ENCODE measurements at regions not wholly inside any gene's neighbourhood (a gene's known extent, or its start where the extent isn't known, plus 50 kb on each side); places are given as distances from the start of the nearest gene placed in this dataset.

DNA sequence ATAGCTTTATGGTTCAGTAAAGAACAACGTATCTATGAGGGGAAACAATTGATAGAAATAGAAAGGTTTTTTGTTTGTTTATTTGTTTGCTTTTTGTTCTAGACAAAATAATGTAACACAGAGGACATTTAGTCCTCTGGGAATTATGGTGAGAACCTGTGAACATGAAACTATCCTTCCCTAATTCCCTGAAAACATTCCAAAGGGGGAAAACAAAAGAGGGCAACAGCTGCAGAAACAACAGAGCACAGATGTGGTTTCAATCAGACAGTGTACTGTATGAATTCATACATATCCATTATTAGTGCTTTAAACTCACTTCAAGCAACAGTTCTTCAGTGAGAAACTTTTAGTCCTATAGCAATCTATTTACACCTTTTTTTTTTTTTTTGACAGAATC is 1489.8 kb upstream of the C9orf72 start:
- TF ChIP-seq, protein P1, sequence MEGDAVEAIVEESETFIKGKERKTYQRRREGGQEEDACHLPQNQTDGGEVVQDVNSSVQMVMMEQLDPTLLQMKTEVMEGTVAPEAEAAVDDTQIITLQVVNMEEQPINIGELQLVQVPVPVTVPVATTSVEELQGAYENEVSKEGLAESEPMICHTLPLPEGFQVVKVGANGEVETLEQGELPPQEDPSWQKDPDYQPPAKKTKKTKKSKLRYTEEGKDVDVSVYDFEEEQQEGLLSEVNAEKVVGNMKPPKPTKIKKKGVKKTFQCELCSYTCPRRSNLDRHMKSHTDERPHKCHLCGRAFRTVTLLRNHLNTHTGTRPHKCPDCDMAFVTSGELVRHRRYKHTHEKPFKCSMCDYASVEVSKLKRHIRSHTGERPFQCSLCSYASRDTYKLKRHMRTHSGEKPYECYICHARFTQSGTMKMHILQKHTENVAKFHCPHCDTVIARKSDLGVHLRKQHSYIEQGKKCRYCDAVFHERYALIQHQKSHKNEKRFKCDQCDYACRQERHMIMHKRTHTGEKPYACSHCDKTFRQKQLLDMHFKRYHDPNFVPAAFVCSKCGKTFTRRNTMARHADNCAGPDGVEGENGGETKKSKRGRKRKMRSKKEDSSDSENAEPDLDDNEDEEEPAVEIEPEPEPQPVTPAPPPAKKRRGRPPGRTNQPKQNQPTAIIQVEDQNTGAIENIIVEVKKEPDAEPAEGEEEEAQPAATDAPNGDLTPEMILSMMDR (IDR thresholded peaks at IDR 0.05): no peak
- TF ChIP-seq POLR2A (IDR thresholded peaks at IDR 0.05; ENCODE audit: low read depth) (no peak), EP300 (IDR thresholded peaks at IDR 0.05) (no peak), POLR2AphosphoS5 (IDR thresholded peaks at IDR 0.05) (no peak)

Data from esophagus muscularis mucosa (tissue), 4 donors.